K562 (cell line): ENCODE measurements at regions not wholly inside any gene's neighbourhood (a gene's known extent, or its start where the extent isn't known, plus 50 kb on each side); places are given as distances from the start of the nearest gene placed in this dataset.

Experiments used
- ATAC-seq: fragments of 200-7000 bp; cut with Tn5 transposase; 3 replicates; pipeline ENCODE4 v1.9.1; 2020; ENCODE audit warnings: moderate library complexity
- BruUV-seq: library from RNA; stranded (reverse); fragments of 400-500 nt; replicated peaks from 2 replicates; lab custom pipeline; 2021; lab: Mats Ljungman, UMichigan
- CTCF ChIA-PET: fragments of 300-600 bp; formaldehyde crosslinking; extraction: SDS; loops from one replicate; lab custom pipeline; 2021; ENCODE audit warnings: low intra/inter-chr PET ratio; lab: Yijun Ruan, JAX
- POLR2A ChIA-PET: fragments of 300-600, 350-650 bp; sonication (Branson Sonifier 250); formaldehyde crosslinking; extraction: SDS; loops from one replicate; lab custom pipeline; 2021; ENCODE audit warnings: antibody characterized with exemption, inconsistent platforms; lab: Yijun Ruan, JAX
- DNase-seq, 4 experiments: peaks; one replicate each; pipeline versions ENCODE4 v3.0.0 to v3.0.0-alpha.2; 2011 to 2018; ENCODE audit warnings: low spot score in 3 of 4, mixed read lengths in 3 of 4; ENCODE audit errors: extremely low read depth in 1 of 4
- FAIRE-seq: peaks from 2 replicates; lab custom pipeline; 2011; peaks lifted over from hg19 to GRCh38; lab: Jason Lieb, UNC
- H2AFZ ChIP-seq: 2 replicates; pipeline ENCODE4 v1.6.0; 2011; ENCODE audit warnings: low read depth, low read length, control low read depth, inconsistent platforms
- H3K27ac ChIP-seq: fragments of 200-600 bp; 3 replicates; pipeline ENCODE4 v1.8.0; 2011; ENCODE audit warnings: low read depth, mild to moderate bottlenecking, control low read depth, inconsistent platforms, low read length, moderate library complexity, mixed read lengths; ENCODE audit errors: extremely low read depth
- H3K27me3 ChIP-seq, 2 experiments: fragments of 300-600 bp in 1 of 2; 2 replicates in 1 of 2; 3 replicates in 1 of 2; pipeline versions ENCODE4 v1.6.0 to v1.8.0; 2011; ENCODE audit warnings: inconsistent platforms in 2 of 2, low read length in 2 of 2, mild to moderate bottlenecking in 1 of 2, mixed read lengths in 1 of 2, moderate library complexity in 1 of 2; ENCODE audit not compliant: control insufficient read depth in 2 of 2, insufficient read depth in 2 of 2
- H3K36me3 ChIP-seq: fragments of 300-600 bp; 3 replicates; pipeline ENCODE4 v1.8.0; 2011; ENCODE audit warnings: mild to moderate bottlenecking, low read length, inconsistent platforms; ENCODE audit not compliant: control insufficient read depth, insufficient read depth
- H3K4me1 ChIP-seq, 2 experiments: fragments of 200-600 bp in 1 of 2; replicated peaks in 1 of 2; 2 replicates in 1 of 2; 3 replicates in 1 of 2; pipeline versions ENCODE4 v1.5.1 to v1.8.0; 2011; ENCODE audit warnings: inconsistent platforms in 2 of 2, low read length in 2 of 2, mild to moderate bottlenecking in 1 of 2, mixed read lengths in 1 of 2, moderate library complexity in 1 of 2; ENCODE audit not compliant: control insufficient read depth in 2 of 2, insufficient read depth in 2 of 2
- H3K4me2 ChIP-seq: 2 replicates; pipeline ENCODE4 v1.6.1; 2011; ENCODE audit warnings: low read length, control low read depth, inconsistent platforms, mixed read lengths; ENCODE audit not compliant: insufficient read depth
- H3K4me3 ChIP-seq: fragments of 200-600 bp; sonication (generic), shearing (Covaris generic); 2 replicates; pipeline ENCODE4 v1.5.1; 2016; ENCODE audit warnings: control low read depth, inconsistent platforms
- H3K79me2 ChIP-seq: fragments of 200-600 bp; 3 replicates; pipeline ENCODE4 v1.8.0; 2011; ENCODE audit warnings: low read length, inconsistent platforms; ENCODE audit not compliant: control insufficient read depth, insufficient read depth
- H3K9ac ChIP-seq, 2 experiments: 2 replicates each; pipeline versions ENCODE4 v1.6.0 to v1.6.1; 2011; ENCODE audit warnings: low read depth in 2 of 2, low read length in 2 of 2, control low read depth in 1 of 2, inconsistent platforms in 1 of 2, mild to moderate bottlenecking in 1 of 2, mixed read lengths in 1 of 2; ENCODE audit not compliant: insufficient read depth in 1 of 2
- H3K9me1 ChIP-seq: one replicate; pipeline ENCODE4 v1.6.0; 2011; ENCODE audit warnings: inconsistent platforms, mild to moderate bottlenecking, low read length, moderate library complexity; ENCODE audit not compliant: control insufficient read depth, insufficient read depth
- H3K9me3 ChIP-seq: replicated peaks from 2 replicates; pipeline ENCODE4 v1.5.1; 2011; ENCODE audit warnings: low read depth, low read length, inconsistent platforms; ENCODE audit not compliant: control insufficient read depth, insufficient read depth
- H4K20me1 ChIP-seq: replicated peaks from 2 replicates; pipeline ENCODE4 v1.6.1; 2011; ENCODE audit warnings: low read length, inconsistent platforms, mixed read lengths; ENCODE audit not compliant: control insufficient read depth, insufficient read depth
- ARID4B ChIP-seq: sonication (generic); formaldehyde crosslinking; IDR thresholded peaks from 2 replicates; pipeline ENCODE4 v1.8.0; 2022; ENCODE audit warnings: mild to moderate bottlenecking, missing genetic modification reagents
- BCL6 ChIP-seq: fragments of 250-450 bp; sonication (Bioruptor Pico); IDR thresholded peaks from 2 replicates; pipeline ENCODE4 v1.4.0; 2020
- CBFB ChIP-seq: sonication (generic); formaldehyde crosslinking; IDR thresholded peaks from 2 replicates; pipeline ENCODE4 v1.4.0; 2020; ENCODE audit warnings: mild to moderate bottlenecking, missing genetic modification reagents
- CHAMP1 ChIP-seq: fragments of 450-650 bp; IDR thresholded peaks from 2 replicates; pipeline ENCODE4 v1.6.1; 2016; ENCODE audit warnings: mild to moderate bottlenecking
- ELF4 ChIP-seq: fragments of 450-650 bp; formaldehyde crosslinking; IDR thresholded peaks from 2 replicates; pipeline ENCODE4 v1.4.0; 2022; ENCODE audit warnings: missing genetic modification characterization
- ETV1 ChIP-seq: fragments of 450-650 bp; conservative IDR thresholded peaks from 2 replicates; pipeline ENCODE4 v1.6.1; 2016; ENCODE audit warnings: missing genetic modification characterization, control low read depth, low read depth, missing compliant biosample characterization
- MECOM ChIP-seq: fragments of 250-450 bp; sonication (Bioruptor Pico); IDR thresholded peaks from 2 replicates; pipeline ENCODE4 v1.8.0; 2022; ENCODE audit warnings: inconsistent platforms
- MITF ChIP-seq: IDR thresholded peaks from 2 replicates; pipeline ENCODE4 v1.6.1; 2014; ENCODE audit warnings: antibody characterized with exemption
- NFIC ChIP-seq: fragments of 450-650 bp; IDR thresholded peaks from 2 replicates; pipeline ENCODE4 v1.6.1; 2017; ENCODE audit warnings: mild to moderate bottlenecking, inconsistent platforms
- POLR3A ChIP-seq: IDR thresholded peaks from 2 replicates; pipeline ENCODE4 v1.6.1; 2011; ENCODE audit warnings: borderline replicate concordance, mild to moderate bottlenecking, moderate library complexity; ENCODE audit not compliant: insufficient read length, insufficient read depth; ENCODE audit errors: extremely low read depth
- POLR3G ChIP-seq: IDR thresholded peaks from 2 replicates; pipeline ENCODE4 v1.6.1; 2011; ENCODE audit not compliant: insufficient read length, insufficient replicate concordance; ENCODE audit errors: extremely low read depth
- PRPF4 ChIP-seq: fragments of 200-400 bp; formaldehyde crosslinking; IDR thresholded peaks from one replicate; pipeline ENCODE4 v1.6.1; 2017; ENCODE audit warnings: low read length, low read depth, mild to moderate bottlenecking; ENCODE audit not compliant: insufficient read depth, poor library complexity, severe bottlenecking
- STAT5B ChIP-seq: fragments of 250-450 bp; sonication (Bioruptor Pico); IDR thresholded peaks from 2 replicates; pipeline ENCODE4 v1.8.0; 2021; ENCODE audit warnings: mild to moderate bottlenecking, inconsistent platforms
- XRCC5 ChIP-seq: fragments of 200-400 bp; formaldehyde crosslinking; IDR thresholded peaks from 2 replicates; pipeline ENCODE4 v1.6.1; 2017; ENCODE audit warnings: low read depth, mild to moderate bottlenecking, low read length
- ZNF561 ChIP-seq: fragments of 450-650 bp; formaldehyde crosslinking; conservative IDR thresholded peaks from 2 replicates; pipeline ENCODE4 v1.4.0; 2020; ENCODE audit warnings: mild to moderate bottlenecking, moderate library complexity
- WGBS: fragments of 100-300 bp; shearing (Covaris generic); methylation state at CpG from one replicate; pipeline ENCODE4 v1.1.6; 2016; ENCODE audit warnings: low coverage, mixed read lengths; ENCODE audit not compliant: insufficient coverage; ENCODE audit errors: missing lambda C conversion rate; 5-methylcytosine and 5-hydroxymethylcytosine counted together
- in situ Hi-C: fragments of 300-500 bp; cut with MboI; formaldehyde crosslinking; loops from 4 replicates; pipeline ENCODE4 v1.15.0; 2018; ENCODE audit warnings: inconsistent platforms, mixed read lengths
- intact Hi-C: fragments of 100-400 bp; cut with micrococcal nuclease; formaldehyde crosslinking; loops from 2 replicates; pipeline ENCODE4 v1.14.2; 2022

DNA sequence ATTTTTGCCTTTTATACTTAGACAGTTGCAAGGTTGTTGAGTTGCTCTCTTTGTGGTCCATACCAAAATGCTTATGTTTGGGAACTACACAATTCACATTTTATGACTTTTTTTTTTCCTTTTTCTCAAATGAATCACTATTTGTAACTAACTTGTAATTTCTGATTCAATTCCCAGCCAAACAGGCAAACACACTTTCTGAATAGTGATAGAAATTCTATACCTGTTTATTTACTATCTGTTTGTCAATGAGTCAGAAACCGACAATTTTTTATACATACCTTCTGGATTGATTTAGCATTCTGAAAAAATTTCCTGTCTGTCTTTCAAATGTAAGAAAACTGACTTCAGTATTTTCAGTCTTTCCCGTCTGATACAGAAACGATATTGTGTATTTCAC is 69.1 kb downstream of the MBL2 start (continued):
- TF ChIP-seq XRCC5: no peak

DNA sequence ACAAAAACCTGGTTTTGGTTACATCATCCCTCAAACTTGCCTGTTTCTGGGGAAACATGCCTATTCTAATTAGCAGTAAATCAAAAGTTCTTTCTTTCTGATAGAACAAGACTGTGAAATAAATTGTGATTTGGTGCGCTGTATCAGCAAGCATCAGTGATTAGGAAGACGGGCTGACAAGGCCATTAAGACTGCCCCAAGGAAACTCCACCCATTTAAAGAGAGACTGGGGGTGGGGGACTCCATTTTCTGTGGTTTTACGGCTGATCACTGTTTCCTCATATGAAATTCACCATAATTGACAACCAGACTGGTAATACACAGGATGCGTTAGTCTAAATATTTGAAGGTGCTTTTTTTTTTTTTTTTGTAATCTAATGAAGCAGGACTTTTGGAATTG is 68.7 kb downstream of the MBL2 start:
- Histone ChIP-seq H3K36me3 (no peaks in the 10 kb centered on the region), H3K9me1 (no peaks in the 10 kb centered on the region), H3K4me1 (no peaks in the 10 kb centered on the region), H3K9ac (no peak overlapping the region), H3K27ac (no peak overlapping the region), H2AFZ (no peak overlapping the region), H4K20me1 (no peaks in the 10 kb centered on the region), H3K4me2 (no peak overlapping the region), H3K9me3 (peaks cover 3% of the 10 kb centered on the region; the same call in 1 of the 2 replicates), H3K27me3 (no peaks in the 10 kb centered on the region), H3K4me3 (no peak overlapping the region), H3K79me2 (no peaks in the 10 kb centered on the region)
- in situ Hi-C loops (no loop called here), intact Hi-C loops (no loop called here)
- ATAC-seq (no peak), DNase-seq (no peak), FAIRE-seq (no peak)
- no TSS peak for BruUV-seq
- ChIA-PET CTCF (no interaction called here), POLR2A (no interaction called here)
- WGBS: 0% methylated on average over 4 of the region's 4 CpGs
- TF ChIP-seq ARID4B (CRISPR knock-in tag) (no peak), ETV1 (tag) (no peak), STAT5B (CRISPR knock-in tag) (no peak), CHAMP1 (no peak), BCL6 (no peak), ZNF561 (CRISPR knock-in tag) (no peak), MECOM (CRISPR knock-in tag) (no peak), PRPF4 (no peak), CBFB (no peak), POLR3A (no peak), NFIC (no peak), ELF4 (CRISPR knock-in tag) (no peak), POLR3G (no peak), MITF (no peak)
